ENCODE measurements at regions not wholly inside any gene's neighbourhood (a gene's known extent, or its start where the extent isn't known, plus 50 kb on each side); places are given as distances from the start of the nearest gene placed in this dataset.

GRCh38 chr12:60257063-60257462 is 661.2 kb downstream of the SLC16A7 start:
- TF ChIP-seq, protein P1, sequence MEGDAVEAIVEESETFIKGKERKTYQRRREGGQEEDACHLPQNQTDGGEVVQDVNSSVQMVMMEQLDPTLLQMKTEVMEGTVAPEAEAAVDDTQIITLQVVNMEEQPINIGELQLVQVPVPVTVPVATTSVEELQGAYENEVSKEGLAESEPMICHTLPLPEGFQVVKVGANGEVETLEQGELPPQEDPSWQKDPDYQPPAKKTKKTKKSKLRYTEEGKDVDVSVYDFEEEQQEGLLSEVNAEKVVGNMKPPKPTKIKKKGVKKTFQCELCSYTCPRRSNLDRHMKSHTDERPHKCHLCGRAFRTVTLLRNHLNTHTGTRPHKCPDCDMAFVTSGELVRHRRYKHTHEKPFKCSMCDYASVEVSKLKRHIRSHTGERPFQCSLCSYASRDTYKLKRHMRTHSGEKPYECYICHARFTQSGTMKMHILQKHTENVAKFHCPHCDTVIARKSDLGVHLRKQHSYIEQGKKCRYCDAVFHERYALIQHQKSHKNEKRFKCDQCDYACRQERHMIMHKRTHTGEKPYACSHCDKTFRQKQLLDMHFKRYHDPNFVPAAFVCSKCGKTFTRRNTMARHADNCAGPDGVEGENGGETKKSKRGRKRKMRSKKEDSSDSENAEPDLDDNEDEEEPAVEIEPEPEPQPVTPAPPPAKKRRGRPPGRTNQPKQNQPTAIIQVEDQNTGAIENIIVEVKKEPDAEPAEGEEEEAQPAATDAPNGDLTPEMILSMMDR (IDR thresholded peaks at IDR 0.05; ENCODE audit: low read depth, low read length) = peak; percentile 17; the same call in 1 of the 2 replicates
- no peak for TF ChIP-seq EZH2phosphoT487 (IDR thresholded peaks at IDR 0.05; ENCODE audit: low read depth)

Data from OCI-LY3 (cell line).